HFFc6 (cell line): ENCODE measurements at regions not wholly inside any gene's neighbourhood (a gene's known extent, or its start where the extent isn't known, plus 50 kb on each side); places are given as distances from the start of the nearest gene placed in this dataset.

Source experiments
- DNase-seq: peaks from one replicate; pipeline ENCODE4 v3.0.0-alpha.2; 2018
- H3K27ac Mint-ChIP-seq: 2 replicates; pipeline ENCODE4 v1.8.0; 2020; ENCODE audit warnings: mild to moderate bottlenecking, mixed read lengths
- H3K27me3 Mint-ChIP-seq: 2 replicates; pipeline ENCODE4 v1.8.0; 2021; ENCODE audit warnings: mild to moderate bottlenecking, moderate library complexity, mixed read lengths; ENCODE audit not compliant: insufficient read depth
- H3K36me3 Mint-ChIP-seq: 2 replicates; pipeline ENCODE4 v1.8.0; 2021; ENCODE audit warnings: low read depth, mixed read lengths
- H3K4me1 Mint-ChIP-seq: 2 replicates; pipeline ENCODE4 v1.8.0; 2020; ENCODE audit warnings: low read depth, mixed read lengths
- H3K4me3 Mint-ChIP-seq: 2 replicates; pipeline ENCODE4 v1.8.0; 2020; ENCODE audit warnings: mild to moderate bottlenecking, moderate library complexity, mixed read lengths
- H3K9me3 Mint-ChIP-seq: 2 replicates; pipeline ENCODE4 v1.8.0; 2020; ENCODE audit warnings: mild to moderate bottlenecking, mixed read lengths
- TF ChIP-seq, protein P1 (sequence below): fragments of 200-600 bp; sonication (generic); IDR thresholded peaks from 2 replicates; pipeline ENCODE4 v1.5.0; 2021; ENCODE audit warnings: antibody characterized with exemption, mild to moderate bottlenecking

DNA sequence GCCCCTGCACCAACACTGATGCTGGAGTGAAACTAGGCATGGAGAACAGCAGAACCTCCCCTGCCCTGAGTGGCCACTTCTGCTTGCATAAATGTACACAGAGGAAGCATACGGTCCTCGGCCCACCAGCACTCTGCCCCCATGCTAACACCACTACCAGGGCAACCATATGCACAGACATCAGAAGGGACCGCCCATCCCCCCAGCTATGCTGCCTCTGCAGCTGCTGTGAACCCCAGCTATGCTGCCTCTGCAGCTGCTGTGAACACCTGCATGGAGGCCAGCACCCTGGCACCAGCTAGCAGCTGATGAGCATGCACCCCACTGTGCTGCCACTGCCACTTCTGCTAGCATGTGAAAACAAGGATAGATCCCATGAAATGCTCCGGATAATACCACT lies 250.3 kb downstream of the TUSC1 start:
- H3K27me3 Mint-ChIP-seq: no peaks in the 10 kb centered on the region
- no peak overlapping the region for H3K4me3 Mint-ChIP-seq
- no peak for DNase-seq
- peaks cover 62% of the 10 kb centered on the region for H3K9me3 Mint-ChIP-seq
- no peaks in the 10 kb centered on the region for H3K36me3 Mint-ChIP-seq
- no peak overlapping the region for H3K27ac Mint-ChIP-seq
- TF ChIP-seq, protein P1, sequence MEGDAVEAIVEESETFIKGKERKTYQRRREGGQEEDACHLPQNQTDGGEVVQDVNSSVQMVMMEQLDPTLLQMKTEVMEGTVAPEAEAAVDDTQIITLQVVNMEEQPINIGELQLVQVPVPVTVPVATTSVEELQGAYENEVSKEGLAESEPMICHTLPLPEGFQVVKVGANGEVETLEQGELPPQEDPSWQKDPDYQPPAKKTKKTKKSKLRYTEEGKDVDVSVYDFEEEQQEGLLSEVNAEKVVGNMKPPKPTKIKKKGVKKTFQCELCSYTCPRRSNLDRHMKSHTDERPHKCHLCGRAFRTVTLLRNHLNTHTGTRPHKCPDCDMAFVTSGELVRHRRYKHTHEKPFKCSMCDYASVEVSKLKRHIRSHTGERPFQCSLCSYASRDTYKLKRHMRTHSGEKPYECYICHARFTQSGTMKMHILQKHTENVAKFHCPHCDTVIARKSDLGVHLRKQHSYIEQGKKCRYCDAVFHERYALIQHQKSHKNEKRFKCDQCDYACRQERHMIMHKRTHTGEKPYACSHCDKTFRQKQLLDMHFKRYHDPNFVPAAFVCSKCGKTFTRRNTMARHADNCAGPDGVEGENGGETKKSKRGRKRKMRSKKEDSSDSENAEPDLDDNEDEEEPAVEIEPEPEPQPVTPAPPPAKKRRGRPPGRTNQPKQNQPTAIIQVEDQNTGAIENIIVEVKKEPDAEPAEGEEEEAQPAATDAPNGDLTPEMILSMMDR: no peak
- H3K4me1 Mint-ChIP-seq: no peaks in the 10 kb centered on the region

DNA sequence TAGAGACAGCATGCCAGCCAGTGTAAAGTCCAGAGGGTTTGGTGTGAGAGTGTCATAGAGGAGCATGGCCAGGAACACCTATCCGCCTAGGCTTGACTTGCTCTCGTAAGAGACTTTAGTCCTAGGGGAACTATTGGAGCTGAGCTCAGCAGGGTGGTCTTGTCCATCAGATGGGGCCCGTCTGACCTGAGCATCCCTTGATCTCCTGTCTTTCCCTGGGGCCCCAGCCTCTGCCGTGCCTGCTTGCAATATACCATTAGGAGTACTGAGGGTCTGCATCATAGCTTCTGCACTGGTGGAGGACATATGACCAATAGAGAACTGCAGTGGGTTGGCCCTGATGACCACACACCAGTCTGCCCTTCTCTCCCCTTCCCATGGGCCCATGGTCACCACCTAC lies 251.0 kb downstream of the TUSC1 start:
- peaks cover 57% of the 10 kb centered on the region for H3K9me3 Mint-ChIP-seq
- no peak overlapping the region for H3K4me3 Mint-ChIP-seq
- no peaks in the 10 kb centered on the region for H3K4me1 Mint-ChIP-seq
- no peak for DNase-seq
- no peak overlapping the region for H3K27ac Mint-ChIP-seq
- TF ChIP-seq, protein P1: no peak
- H3K27me3 Mint-ChIP-seq: no peaks in the 10 kb centered on the region
- no peaks in the 10 kb centered on the region for H3K36me3 Mint-ChIP-seq

DNA sequence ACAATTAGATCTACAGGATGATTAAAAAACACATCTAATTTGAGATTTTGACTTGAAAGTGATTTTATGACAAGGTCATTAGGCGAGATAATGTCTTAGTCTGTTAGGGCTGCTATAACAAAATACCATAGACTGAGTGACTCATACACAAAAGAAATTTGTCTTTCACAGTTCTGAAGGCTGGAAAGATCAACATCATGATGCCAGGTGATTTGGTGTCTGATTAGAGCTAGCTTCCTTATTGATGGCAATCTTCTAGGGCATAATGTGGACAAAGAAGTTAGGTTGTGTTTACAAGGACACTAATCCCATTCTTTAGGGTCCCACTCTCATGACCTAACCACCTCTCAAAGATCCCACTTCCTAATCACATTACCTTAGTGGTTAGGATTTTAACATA lies 256.7 kb downstream of the TUSC1 start:
- no peak overlapping the region for H3K4me3 Mint-ChIP-seq
- H3K9me3 Mint-ChIP-seq: peaks cover 33% of the 10 kb centered on the region
- no peak overlapping the region for H3K27ac Mint-ChIP-seq
- H3K4me1 Mint-ChIP-seq: no peaks in the 10 kb centered on the region
- DNase-seq: no peak
- H3K27me3 Mint-ChIP-seq: no peaks in the 10 kb centered on the region
- no peaks in the 10 kb centered on the region for H3K36me3 Mint-ChIP-seq
- TF ChIP-seq, protein P1: no peak

DNA sequence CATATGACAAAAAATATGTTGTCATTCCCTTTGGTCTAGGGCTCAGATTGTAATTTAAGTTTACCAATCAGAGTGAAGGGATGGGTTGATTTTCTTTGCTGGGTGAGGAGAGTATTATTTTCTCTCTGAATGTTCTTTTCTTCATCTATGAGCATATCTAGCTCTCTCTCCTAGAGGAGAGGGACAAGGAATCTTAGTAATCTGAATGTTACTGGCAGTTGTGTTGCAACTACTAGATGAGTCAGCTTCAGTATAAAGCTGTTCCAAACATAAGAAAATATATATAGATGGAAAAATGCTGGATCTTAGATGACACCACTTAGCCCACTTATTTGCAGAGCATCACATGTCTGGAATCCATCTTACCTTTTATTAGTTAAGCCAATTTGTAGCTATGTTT lies 259.3 kb downstream of the TUSC1 start:
- Mint-ChIP-seq H3K27me3 (no peaks in the 10 kb centered on the region), H3K4me1 (no peaks in the 10 kb centered on the region), H3K36me3 (no peaks in the 10 kb centered on the region), H3K27ac (no peak overlapping the region), H3K4me3 (no peak overlapping the region), H3K9me3 (peaks cover 18% of the 10 kb centered on the region)
- DNase-seq: no peak
- TF ChIP-seq, protein P1: no peak

DNA sequence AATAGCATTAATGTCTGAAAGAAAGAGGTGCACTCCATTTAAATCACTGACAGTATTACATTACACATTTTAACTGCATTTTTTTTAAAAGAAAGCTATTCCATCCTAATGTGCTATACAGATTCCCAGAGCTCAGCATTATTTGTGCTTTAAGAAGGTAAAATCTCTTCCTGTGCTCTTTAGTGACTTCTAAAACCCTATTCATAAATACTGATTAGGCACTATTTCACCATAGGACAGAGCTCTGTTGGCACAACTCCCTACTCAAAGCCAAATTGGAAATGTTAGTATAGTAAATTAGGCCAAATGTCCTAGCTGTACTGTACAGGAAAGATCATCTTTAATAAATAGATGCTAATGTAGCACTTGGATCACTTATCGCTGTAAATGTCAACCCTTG lies 262.5 kb downstream of the TUSC1 start:
- no peak for DNase-seq
- no peak overlapping the region for H3K4me3 Mint-ChIP-seq
- TF ChIP-seq, protein P1: no peak
- H3K4me1 Mint-ChIP-seq: no peaks in the 10 kb centered on the region
- H3K27ac Mint-ChIP-seq: no peak overlapping the region
- peaks cover 9% of the 10 kb centered on the region for H3K9me3 Mint-ChIP-seq
- H3K36me3 Mint-ChIP-seq: no peaks in the 10 kb centered on the region
- H3K27me3 Mint-ChIP-seq: no peaks in the 10 kb centered on the region

DNA sequence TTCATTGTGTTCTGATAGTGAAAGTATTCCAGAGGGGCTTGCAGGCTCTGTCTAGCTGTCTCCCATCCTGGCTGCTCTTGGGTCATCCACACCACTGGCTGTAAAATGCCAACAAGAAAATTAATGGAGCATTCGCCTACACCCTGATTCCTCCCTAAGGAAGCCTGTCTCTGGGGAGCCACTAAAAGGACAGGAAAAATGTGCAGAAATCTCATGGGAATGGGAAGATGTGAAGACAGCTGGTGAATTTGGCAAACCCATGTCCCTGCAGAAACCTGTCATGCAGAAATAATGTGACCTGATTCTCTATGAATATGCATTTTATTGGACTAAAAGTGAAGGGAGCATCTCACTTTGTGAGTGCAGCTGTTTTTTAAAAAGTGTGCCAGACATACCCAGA lies 265.6 kb downstream of the TUSC1 start:
- Mint-ChIP-seq H3K4me1 (no peaks in the 10 kb centered on the region), H3K9me3 (no peaks in the 10 kb centered on the region; the same call in 1 of the 2 replicates), H3K4me3 (no peak overlapping the region), H3K27me3 (no peaks in the 10 kb centered on the region), H3K36me3 (no peaks in the 10 kb centered on the region), H3K27ac (no peak overlapping the region)
- DNase-seq: no peak
- TF ChIP-seq, protein P1: no peak
